ENCODE measurements at regions not wholly inside any gene's neighbourhood (a gene's known extent, or its start where the extent isn't known, plus 50 kb on each side); places are given as distances from the start of the nearest gene placed in this dataset.
"Not testable (repeated sequence)": the region's sequence is repeated elsewhere in the genome, so short reads cannot be mapped to it uniquely, and the experiment has no call there.

- no peak overlapping the region for H3K4me3 ChIP-seq (ENCODE audit: low read depth, low read length)
- no peak for DNase-seq (ENCODE audit: extremely low spot score)
- H3K36me3 ChIP-seq (ENCODE audit: insufficient read depth) = no peaks in the 10 kb centered on the region
- H3K27ac ChIP-seq (ENCODE audit: low read depth) = no peak overlapping the region
- WGBS = 55% methylated on average over 2 of the region's 2 CpGs
- H3K4me1 ChIP-seq (ENCODE audit: insufficient read depth) = no peaks in the 10 kb centered on the region
These were observed 353.9 kb downstream of the METTL4 start for GRCh38 chr18:2217356-2217755.

- WGBS = 67% methylated on average over 4 of the region's 4 CpGs
- DNase-seq (ENCODE audit: extremely low spot score) = no peak
- no peaks in the 10 kb centered on the region for H3K4me1 ChIP-seq (ENCODE audit: insufficient read depth)
- no peak overlapping the region for H3K27ac ChIP-seq (ENCODE audit: low read depth)
- no peak overlapping the region for H3K4me3 ChIP-seq (ENCODE audit: low read depth, low read length)
- H3K36me3 ChIP-seq (ENCODE audit: insufficient read depth) = no peaks in the 10 kb centered on the region
These were observed 353.2 kb downstream of the METTL4 start for GRCh38 chr18:2218101-2218500.

GRCh38 chr18:2219706-2220105, 351.6 kb downstream of the METTL4 start:
- 79% methylated on average over 3 of the region's 3 CpGs for WGBS
- Histone ChIP-seq H3K4me3 (ENCODE audit: low read depth, low read length) (no peak overlapping the region), H3K4me1 (ENCODE audit: insufficient read depth) (no peaks in the 10 kb centered on the region), H3K27ac (ENCODE audit: low read depth) (no peak overlapping the region), H3K36me3 (ENCODE audit: insufficient read depth) (no peaks in the 10 kb centered on the region)
- no peak for DNase-seq (ENCODE audit: extremely low spot score)

GRCh38 chr18:2222270-2223185, 348.8 kb downstream of the METTL4 start:
- WGBS = 74% methylated on average over 5 of the region's 5 CpGs
- no peak overlapping the region for H3K27ac ChIP-seq (ENCODE audit: low read depth)
- H3K4me1 ChIP-seq (ENCODE audit: insufficient read depth) = no peaks in the 10 kb centered on the region
- DNase-seq (ENCODE audit: extremely low spot score) = no peak
- no peak overlapping the region for H3K4me3 ChIP-seq (ENCODE audit: low read depth, low read length)
- H3K36me3 ChIP-seq (ENCODE audit: insufficient read depth) = no peaks in the 10 kb centered on the region

- H3K36me3 ChIP-seq (ENCODE audit: insufficient read depth) = no peaks in the 10 kb centered on the region
- no peak overlapping the region for H3K27ac ChIP-seq (ENCODE audit: low read depth)
- peak; percentile 26 for DNase-seq (ENCODE audit: extremely low spot score)
- no peak overlapping the region for H3K4me3 ChIP-seq (ENCODE audit: low read depth, low read length)
- WGBS = 19% methylated on average over 5 of the region's 5 CpGs
- H3K4me1 ChIP-seq (ENCODE audit: insufficient read depth) = no peaks in the 10 kb centered on the region
These were observed 347.9 kb downstream of the METTL4 start for GRCh38 chr18:2223449-2223848.

GRCh38 chr18:2223849-2224248, 347.5 kb downstream of the METTL4 start:
- H3K36me3 ChIP-seq (ENCODE audit: insufficient read depth) = no peaks in the 10 kb centered on the region
- no peak overlapping the region for H3K4me3 ChIP-seq (ENCODE audit: low read depth, low read length)
- WGBS = 9% methylated on average over 2 of the region's 2 CpGs
- no peak overlapping the region for H3K27ac ChIP-seq (ENCODE audit: low read depth)
- no peaks in the 10 kb centered on the region for H3K4me1 ChIP-seq (ENCODE audit: insufficient read depth)
- DNase-seq (ENCODE audit: extremely low spot score) = peak; percentile 10

GRCh38 chr18:2236232-2236631, 335.1 kb downstream of the METTL4 start:
- DNase-seq (ENCODE audit: extremely low spot score) = no peak
- WGBS = 72% methylated on average over 2 of the region's 2 CpGs
- Histone ChIP-seq H3K27ac (ENCODE audit: low read depth) (no peak overlapping the region), H3K36me3 (ENCODE audit: insufficient read depth) (no peaks in the 10 kb centered on the region), H3K4me3 (ENCODE audit: low read depth, low read length) (no peak overlapping the region), H3K4me1 (ENCODE audit: insufficient read depth) (no peaks in the 10 kb centered on the region)

GRCh38 chr18:2237706-2238105, 333.6 kb downstream of the METTL4 start:
- DNase-seq (ENCODE audit: extremely low spot score) = no peak
- Histone ChIP-seq H3K4me3 (ENCODE audit: low read depth, low read length) (no peak overlapping the region), H3K27ac (ENCODE audit: low read depth) (no peak overlapping the region), H3K4me1 (ENCODE audit: insufficient read depth) (no peaks in the 10 kb centered on the region), H3K36me3 (ENCODE audit: insufficient read depth) (no peaks in the 10 kb centered on the region)
- 22% methylated on average over 7 of the region's 7 CpGs for WGBS

GRCh38 chr18:2240311-2240705, 331.0 kb downstream of the METTL4 start:
- no peak overlapping the region for H3K27ac ChIP-seq (ENCODE audit: low read depth)
- 29% methylated on average over 4 of the region's 4 CpGs for WGBS
- H3K4me3 ChIP-seq (ENCODE audit: low read depth, low read length) = no peak overlapping the region
- H3K4me1 ChIP-seq (ENCODE audit: insufficient read depth) = no peaks in the 10 kb centered on the region
- no peak for DNase-seq (ENCODE audit: extremely low spot score)
- no peaks in the 10 kb centered on the region for H3K36me3 ChIP-seq (ENCODE audit: insufficient read depth)

- Histone ChIP-seq H3K36me3 (ENCODE audit: insufficient read depth) (no peaks in the 10 kb centered on the region), H3K4me1 (ENCODE audit: insufficient read depth) (no peaks in the 10 kb centered on the region), H3K4me3 (ENCODE audit: low read depth, low read length) (no peak overlapping the region), H3K27ac (ENCODE audit: low read depth) (no peak overlapping the region)
- DNase-seq (ENCODE audit: extremely low spot score) = no peak
These were observed 326.7 kb downstream of the METTL4 start for GRCh38 chr18:2244641-2245040.

GRCh38 chr18:2247101-2247500, 324.2 kb downstream of the METTL4 start:
- not testable (repeated sequence) for DNase-seq (ENCODE audit: extremely low spot score); H3K36me3 ChIP-seq (ENCODE audit: insufficient read depth)
- 91% methylated on average over 17 of the region's 19 CpGs for WGBS

GRCh38 chr18:2254977-2255376, 316.3 kb downstream of the METTL4 start:
- H3K36me3 ChIP-seq (ENCODE audit: insufficient read depth) = no peaks in the 10 kb centered on the region
- WGBS = 68% methylated on average over 3 of the region's 3 CpGs

More at GRCh38 chr18:2247101-2247500, 324.2 kb downstream of the METTL4 start:
- H3K4me1 ChIP-seq (ENCODE audit: insufficient read depth); H3K4me3 ChIP-seq (ENCODE audit: low read depth, low read length); H3K27ac ChIP-seq (ENCODE audit: low read depth): not testable (repeated sequence)

GRCh38 chr18:2256577-2256976, 314.7 kb downstream of the METTL4 start:
- no peak for DNase-seq (ENCODE audit: extremely low spot score)
- Histone ChIP-seq H3K27ac (ENCODE audit: low read depth) (no peak overlapping the region), H3K4me1 (ENCODE audit: insufficient read depth) (no peaks in the 10 kb centered on the region), H3K36me3 (ENCODE audit: insufficient read depth) (no peaks in the 10 kb centered on the region), H3K4me3 (ENCODE audit: low read depth, low read length) (no peak overlapping the region)
- 95% methylated on average over 1 of the region's 1 CpG for WGBS

More at GRCh38 chr18:2254977-2255376, 316.3 kb downstream of the METTL4 start:
- no peak overlapping the region for H3K27ac ChIP-seq (ENCODE audit: low read depth)
- H3K4me1 ChIP-seq (ENCODE audit: insufficient read depth) = no peaks in the 10 kb centered on the region
- DNase-seq (ENCODE audit: extremely low spot score) = no peak
- H3K4me3 ChIP-seq (ENCODE audit: low read depth, low read length) = no peak overlapping the region

- no peaks in the 10 kb centered on the region for H3K4me1 ChIP-seq (ENCODE audit: insufficient read depth)
- H3K27ac ChIP-seq (ENCODE audit: low read depth) = no peak overlapping the region
- no peak overlapping the region for H3K4me3 ChIP-seq (ENCODE audit: low read depth, low read length)
- peak; percentile 5 for DNase-seq (ENCODE audit: extremely low spot score)
- 17% methylated on average over 6 of the region's 6 CpGs for WGBS
- H3K36me3 ChIP-seq (ENCODE audit: insufficient read depth) = no peaks in the 10 kb centered on the region
These were observed 312.4 kb downstream of the METTL4 start for GRCh38 chr18:2258954-2259353.

Data from urinary bladder (tissue), 3 donors.